ENCODE measurements at regions not wholly inside any gene's neighbourhood (a gene's known extent, or its start where the extent isn't known, plus 50 kb on each side); places are given as distances from the start of the nearest gene placed in this dataset.
"Not testable (repeated sequence)": the region's sequence is repeated elsewhere in the genome, so short reads cannot be mapped to it uniquely, and the experiment has no call there.

GRCh38 chr1:119210296-119210649 is 69.8 kb upstream of the WARS2 start:
- H3K27ac Mint-ChIP-seq: peak overlapping the region; percentile 45
- no peak for DNase-seq
- no peak overlapping the region for H3K4me3 Mint-ChIP-seq
- peaks cover 9% of the 10 kb centered on the region for H3K4me1 Mint-ChIP-seq
- TF ChIP-seq, protein P1, sequence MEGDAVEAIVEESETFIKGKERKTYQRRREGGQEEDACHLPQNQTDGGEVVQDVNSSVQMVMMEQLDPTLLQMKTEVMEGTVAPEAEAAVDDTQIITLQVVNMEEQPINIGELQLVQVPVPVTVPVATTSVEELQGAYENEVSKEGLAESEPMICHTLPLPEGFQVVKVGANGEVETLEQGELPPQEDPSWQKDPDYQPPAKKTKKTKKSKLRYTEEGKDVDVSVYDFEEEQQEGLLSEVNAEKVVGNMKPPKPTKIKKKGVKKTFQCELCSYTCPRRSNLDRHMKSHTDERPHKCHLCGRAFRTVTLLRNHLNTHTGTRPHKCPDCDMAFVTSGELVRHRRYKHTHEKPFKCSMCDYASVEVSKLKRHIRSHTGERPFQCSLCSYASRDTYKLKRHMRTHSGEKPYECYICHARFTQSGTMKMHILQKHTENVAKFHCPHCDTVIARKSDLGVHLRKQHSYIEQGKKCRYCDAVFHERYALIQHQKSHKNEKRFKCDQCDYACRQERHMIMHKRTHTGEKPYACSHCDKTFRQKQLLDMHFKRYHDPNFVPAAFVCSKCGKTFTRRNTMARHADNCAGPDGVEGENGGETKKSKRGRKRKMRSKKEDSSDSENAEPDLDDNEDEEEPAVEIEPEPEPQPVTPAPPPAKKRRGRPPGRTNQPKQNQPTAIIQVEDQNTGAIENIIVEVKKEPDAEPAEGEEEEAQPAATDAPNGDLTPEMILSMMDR (IDR thresholded peaks at IDR 0.05): no peak
- peaks cover 7% of the 10 kb centered on the region for H3K9me3 Mint-ChIP-seq
- peaks cover 5% of the 10 kb centered on the region for H3K27me3 Mint-ChIP-seq (ENCODE audit: low read depth, poor library complexity)
- no peaks in the 10 kb centered on the region for H3K36me3 Mint-ChIP-seq (ENCODE audit: low read depth)

GRCh38 chr1:119213213-119213612 is 72.8 kb upstream of the WARS2 start:
- H3K4me3 Mint-ChIP-seq; H3K4me1 Mint-ChIP-seq; H3K27ac Mint-ChIP-seq; H3K36me3 Mint-ChIP-seq (ENCODE audit: low read depth); H3K27me3 Mint-ChIP-seq (ENCODE audit: low read depth, poor library complexity); DNase-seq; H3K9me3 Mint-ChIP-seq: not testable (repeated sequence)

GRCh38 chr1:119214961-119215360 is 74.5 kb upstream of the WARS2 start:
- not testable (repeated sequence) for H3K27ac Mint-ChIP-seq; H3K27me3 Mint-ChIP-seq (ENCODE audit: low read depth, poor library complexity); H3K9me3 Mint-ChIP-seq; H3K4me1 Mint-ChIP-seq; H3K36me3 Mint-ChIP-seq (ENCODE audit: low read depth); H3K4me3 Mint-ChIP-seq; DNase-seq

DNA sequence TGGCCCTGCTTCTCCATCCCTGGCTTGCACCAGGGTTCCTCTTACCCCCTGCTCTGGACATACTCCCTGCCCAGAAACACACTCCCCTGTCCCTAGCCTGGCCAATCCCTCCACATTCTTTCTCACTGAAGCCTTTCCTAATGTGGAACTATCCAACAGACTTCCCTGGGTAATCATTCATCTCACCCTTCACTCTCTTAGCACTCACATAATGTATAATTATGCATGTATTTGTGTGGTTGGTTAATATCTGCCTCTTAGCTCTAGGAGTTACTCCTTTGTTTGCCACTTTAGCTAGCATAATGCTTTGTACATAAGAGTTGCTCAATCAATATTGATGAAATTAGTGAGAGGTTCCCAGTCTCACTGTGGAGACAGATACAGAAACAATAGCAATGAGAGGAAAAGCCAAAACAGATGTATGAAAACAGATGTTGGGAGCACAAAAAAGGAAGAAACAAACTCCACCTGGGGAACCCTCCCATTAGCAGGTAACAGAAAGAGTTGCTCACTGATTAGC is 76.9 kb upstream of the WARS2 start:
- peaks cover 5% of the 10 kb centered on the region for H3K9me3 Mint-ChIP-seq
- TF ChIP-seq, protein P1 (IDR thresholded peaks at IDR 0.05): no peak
- no peak overlapping the region for H3K4me3 Mint-ChIP-seq
- H3K4me1 Mint-ChIP-seq: no peaks in the 10 kb centered on the region
- H3K27ac Mint-ChIP-seq: no peak overlapping the region
- H3K27me3 Mint-ChIP-seq (ENCODE audit: low read depth, poor library complexity): peaks cover 2% of the 10 kb centered on the region
- H3K36me3 Mint-ChIP-seq (ENCODE audit: low read depth): no peaks in the 10 kb centered on the region
- DNase-seq: no peak

DNA sequence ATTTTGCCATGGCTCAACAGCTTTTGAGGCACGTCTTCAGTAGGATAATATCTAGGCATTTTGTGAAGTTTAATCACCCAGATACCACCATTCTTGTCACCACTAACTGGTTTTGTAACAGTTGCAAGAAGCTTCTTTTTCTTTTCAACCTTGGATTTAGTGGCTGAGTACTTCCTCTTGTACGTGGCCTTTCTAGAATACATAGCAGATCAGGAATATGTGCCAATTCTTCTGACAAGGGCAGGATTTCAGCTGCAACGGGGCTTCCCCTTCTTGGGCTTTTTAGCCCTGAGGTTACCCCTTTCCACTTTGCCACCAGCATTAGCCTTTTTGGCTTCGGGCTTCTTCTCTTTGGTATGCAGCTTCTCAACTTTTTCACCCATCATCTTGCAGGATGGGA is 79.3 kb upstream of the WARS2 start:
- TF ChIP-seq, protein P1 (IDR thresholded peaks at IDR 0.05): no peak
- no peak for DNase-seq
- Mint-ChIP-seq H3K27me3 (ENCODE audit: low read depth, poor library complexity) (peaks cover 9% of the 10 kb centered on the region), H3K36me3 (ENCODE audit: low read depth) (no peaks in the 10 kb centered on the region), H3K9me3 (no peaks in the 10 kb centered on the region), H3K4me3 (no peak overlapping the region), H3K4me1 (no peaks in the 10 kb centered on the region), H3K27ac (no peak overlapping the region)

GRCh38 chr1:119220991-119221390 is 80.5 kb upstream of the WARS2 start:
- TF ChIP-seq, protein P1 (IDR thresholded peaks at IDR 0.05): no peak
- Mint-ChIP-seq H3K36me3 (ENCODE audit: low read depth) (no peaks in the 10 kb centered on the region), H3K27me3 (ENCODE audit: low read depth, poor library complexity) (peaks cover 9% of the 10 kb centered on the region), H3K9me3 (no peaks in the 10 kb centered on the region), H3K27ac (no peak overlapping the region), H3K4me3 (no peak overlapping the region), H3K4me1 (peaks cover 2% of the 10 kb centered on the region)
- no peak for DNase-seq

- DNase-seq: no peak
- no peak overlapping the region for H3K27ac Mint-ChIP-seq
- H3K4me3 Mint-ChIP-seq: no peak overlapping the region
- peaks cover 9% of the 10 kb centered on the region for H3K27me3 Mint-ChIP-seq (ENCODE audit: low read depth, poor library complexity)
- H3K36me3 Mint-ChIP-seq (ENCODE audit: low read depth): no peaks in the 10 kb centered on the region
- H3K4me1 Mint-ChIP-seq: peaks cover 15% of the 10 kb centered on the region
- H3K9me3 Mint-ChIP-seq: no peaks in the 10 kb centered on the region
- TF ChIP-seq, protein P1 (IDR thresholded peaks at IDR 0.05): no peak
Observed at GRCh38 chr1:119222271-119222670, 81.8 kb upstream of the WARS2 start.

Data from nephron progenitor cell (in vitro differentiated cells).